ENCODE measurements at regions not wholly inside any gene's neighbourhood (a gene's known extent, or its start where the extent isn't known, plus 50 kb on each side); places are given as distances from the start of the nearest gene placed in this dataset.

DNA sequence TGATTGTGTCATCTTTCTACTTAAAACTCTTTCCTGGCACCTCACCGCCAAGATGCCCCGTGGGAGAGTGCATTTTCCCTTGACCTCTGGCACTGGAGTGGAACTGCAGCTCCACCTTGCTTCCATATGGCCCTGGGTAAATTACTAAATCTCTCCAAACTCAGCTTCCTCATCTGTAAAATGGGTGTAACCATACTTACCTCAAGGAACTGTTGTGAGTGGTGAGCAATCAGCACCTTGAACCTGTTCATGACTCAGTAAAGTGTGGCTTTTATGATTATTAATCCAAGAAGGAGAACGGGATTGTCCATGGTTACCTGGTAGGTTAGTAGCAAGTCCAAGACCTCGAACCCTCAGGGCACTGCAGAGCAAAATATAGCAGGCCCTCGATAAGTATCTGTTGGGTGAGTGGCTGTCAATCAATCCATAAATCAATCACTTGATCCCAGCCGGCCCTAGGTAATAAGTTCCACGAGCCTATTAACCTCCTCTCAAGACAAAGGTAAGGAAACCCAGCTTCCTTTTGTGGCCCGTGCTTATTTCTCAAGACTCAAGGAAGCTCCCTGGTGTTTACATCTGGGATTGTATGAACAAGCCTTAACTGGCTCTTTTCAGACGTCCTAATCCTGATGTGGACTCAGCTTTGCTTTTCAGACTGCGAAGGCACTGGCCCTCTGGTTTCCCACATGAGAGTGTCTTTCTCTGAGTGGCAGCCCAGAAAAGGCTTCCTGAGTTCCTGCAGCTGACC lies 114.0 kb upstream of the GJB5 start:
- H3K4me2 ChIP-seq (replicated peaks; ENCODE audit: extremely low read depth, low read length, poor library complexity, severe bottlenecking): no peak overlapping the region
- Mint-ChIP-seq H3K36me3 (no peaks in the 10 kb centered on the region), H3K9me3 (peaks cover 0 to 2% (median 0%) of the 10 kb centered on the region in 7 donors), H3K27ac (no peak overlapping the region), H3K4me1 (no peaks in the 10 kb centered on the region), H3K27me3 (ENCODE audit: low read depth in 3 of 3) (peaks cover 0 to 6% (median 5%) of the 10 kb centered on the region in 3 donors), H3K4me3 (no peak overlapping the region)
- H4K20me1 ChIP-seq (ENCODE audit: insufficient read depth, low read length): no peaks in the 10 kb centered on the region
- H3K9ac ChIP-seq (ENCODE audit: insufficient read depth, low read length, poor library complexity, severe bottlenecking): no peak overlapping the region
- H3K27ac ChIP-seq (ENCODE audit: low read depth in 1 of 2, low read length in 2 of 2): no peak overlapping the region
- H2AFZ ChIP-seq (ENCODE audit: insufficient read depth, low read depth, low read length, poor library complexity, severe bottlenecking): no peak overlapping the region
- TF ChIP-seq, protein P1, sequence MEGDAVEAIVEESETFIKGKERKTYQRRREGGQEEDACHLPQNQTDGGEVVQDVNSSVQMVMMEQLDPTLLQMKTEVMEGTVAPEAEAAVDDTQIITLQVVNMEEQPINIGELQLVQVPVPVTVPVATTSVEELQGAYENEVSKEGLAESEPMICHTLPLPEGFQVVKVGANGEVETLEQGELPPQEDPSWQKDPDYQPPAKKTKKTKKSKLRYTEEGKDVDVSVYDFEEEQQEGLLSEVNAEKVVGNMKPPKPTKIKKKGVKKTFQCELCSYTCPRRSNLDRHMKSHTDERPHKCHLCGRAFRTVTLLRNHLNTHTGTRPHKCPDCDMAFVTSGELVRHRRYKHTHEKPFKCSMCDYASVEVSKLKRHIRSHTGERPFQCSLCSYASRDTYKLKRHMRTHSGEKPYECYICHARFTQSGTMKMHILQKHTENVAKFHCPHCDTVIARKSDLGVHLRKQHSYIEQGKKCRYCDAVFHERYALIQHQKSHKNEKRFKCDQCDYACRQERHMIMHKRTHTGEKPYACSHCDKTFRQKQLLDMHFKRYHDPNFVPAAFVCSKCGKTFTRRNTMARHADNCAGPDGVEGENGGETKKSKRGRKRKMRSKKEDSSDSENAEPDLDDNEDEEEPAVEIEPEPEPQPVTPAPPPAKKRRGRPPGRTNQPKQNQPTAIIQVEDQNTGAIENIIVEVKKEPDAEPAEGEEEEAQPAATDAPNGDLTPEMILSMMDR (IDR thresholded peaks at IDR 0.05): no peak
- H3K36me3 ChIP-seq (replicated peaks in 1 of 2; ENCODE audit: control insufficient read depth in 1 of 2, insufficient read depth in 2 of 2, low read length in 2 of 2): no peaks in the 10 kb centered on the region
- H3K4me3 ChIP-seq (replicated peaks in 1 of 3; ENCODE audit: low read depth in 2 of 3, low read length in 3 of 3): no peak overlapping the region
- no peaks in the 10 kb centered on the region for H3K79me2 ChIP-seq (ENCODE audit: insufficient read depth, low read length)
- intact Hi-C loops (cut with micrococcal nuclease): no loop called here
- no peak for DNase-seq
- WGBS (ENCODE audit: insufficient coverage): 29% methylated on average over 5 of the region's 10 CpGs
- no peaks in the 10 kb centered on the region for H3K4me1 ChIP-seq (ENCODE audit: control insufficient read depth in 1 of 2, insufficient read depth in 2 of 2, low read length in 2 of 2)
- H3K27me3 ChIP-seq (ENCODE audit: control insufficient read depth in 2 of 2, insufficient read depth in 2 of 2, low read length in 2 of 2): no peaks in the 10 kb centered on the region
- H3K9me3 ChIP-seq (replicated peaks in 1 of 2; ENCODE audit: control insufficient read depth in 1 of 2, insufficient read depth in 1 of 2, low read length in 2 of 2): no peaks in the 10 kb centered on the region

- H3K4me1 Mint-ChIP-seq: no peaks in the 10 kb centered on the region
- 83% methylated on average over 1 of the region's 1 CpG for WGBS (ENCODE audit: insufficient coverage)
- H2AFZ ChIP-seq (ENCODE audit: insufficient read depth, low read depth, low read length, poor library complexity, severe bottlenecking): no peak overlapping the region
- no peak overlapping the region for H3K27ac ChIP-seq (ENCODE audit: low read depth in 1 of 2, low read length in 2 of 2)
- no peaks in the 10 kb centered on the region for H3K36me3 Mint-ChIP-seq
- H3K4me1 ChIP-seq (ENCODE audit: control insufficient read depth in 1 of 2, insufficient read depth in 2 of 2, low read length in 2 of 2): no peaks in the 10 kb centered on the region
- intact Hi-C loops (cut with micrococcal nuclease): no loop called here
- TF ChIP-seq, protein P1 (IDR thresholded peaks at IDR 0.05): no peak
- H3K4me3 ChIP-seq (replicated peaks in 1 of 3; ENCODE audit: low read depth in 2 of 3, low read length in 3 of 3): no peak overlapping the region
- no peaks in the 10 kb centered on the region for H4K20me1 ChIP-seq (ENCODE audit: insufficient read depth, low read length)
- H3K79me2 ChIP-seq (ENCODE audit: insufficient read depth, low read length): no peaks in the 10 kb centered on the region
- no peaks in the 10 kb centered on the region for H3K9me3 Mint-ChIP-seq
- H3K27me3 Mint-ChIP-seq (ENCODE audit: low read depth in 3 of 3): peaks cover 2 to 8% (median 7%) of the 10 kb centered on the region in 3 donors
- no peak for DNase-seq
- H3K4me3 Mint-ChIP-seq: no peak overlapping the region
- no peak overlapping the region for H3K4me2 ChIP-seq (replicated peaks; ENCODE audit: extremely low read depth, low read length, poor library complexity, severe bottlenecking)
- no peaks in the 10 kb centered on the region for H3K27me3 ChIP-seq (ENCODE audit: control insufficient read depth in 2 of 2, insufficient read depth in 2 of 2, low read length in 2 of 2)
- no peaks in the 10 kb centered on the region for H3K9me3 ChIP-seq (replicated peaks in 1 of 2; ENCODE audit: control insufficient read depth in 1 of 2, insufficient read depth in 1 of 2, low read length in 2 of 2)
- no peaks in the 10 kb centered on the region for H3K36me3 ChIP-seq (replicated peaks in 1 of 2; ENCODE audit: control insufficient read depth in 1 of 2, insufficient read depth in 2 of 2, low read length in 2 of 2)
- H3K9ac ChIP-seq (ENCODE audit: insufficient read depth, low read length, poor library complexity, severe bottlenecking): no peak overlapping the region
- no peak overlapping the region for H3K27ac Mint-ChIP-seq
Observed at GRCh38 chr1:34642679-34643078, 112.2 kb upstream of the GJB5 start.
